ENCODE measurements at regions not wholly inside any gene's neighbourhood (a gene's known extent, or its start where the extent isn't known, plus 50 kb on each side); places are given as distances from the start of the nearest gene placed in this dataset.

DNA sequence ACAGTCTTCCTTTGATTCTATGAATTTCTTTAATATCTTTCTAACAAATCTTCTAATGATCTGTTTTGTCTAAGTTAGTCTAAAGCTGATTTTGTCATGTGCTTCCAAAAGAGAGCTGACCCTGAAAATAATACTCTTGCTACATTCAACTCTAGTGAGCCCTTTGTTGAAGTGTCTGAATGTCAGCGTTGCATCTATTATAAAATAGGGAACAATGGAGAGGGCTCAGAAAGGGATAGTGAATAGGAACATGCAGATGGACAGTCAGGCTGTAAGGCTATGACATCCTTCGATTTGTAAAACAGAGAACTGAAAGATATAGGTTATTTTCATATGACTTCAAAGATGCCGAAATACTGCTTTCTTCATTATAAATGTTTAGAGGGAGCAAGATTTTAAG, 304.5 kb downstream of the GALC start:
- TF ChIP-seq, protein P1, sequence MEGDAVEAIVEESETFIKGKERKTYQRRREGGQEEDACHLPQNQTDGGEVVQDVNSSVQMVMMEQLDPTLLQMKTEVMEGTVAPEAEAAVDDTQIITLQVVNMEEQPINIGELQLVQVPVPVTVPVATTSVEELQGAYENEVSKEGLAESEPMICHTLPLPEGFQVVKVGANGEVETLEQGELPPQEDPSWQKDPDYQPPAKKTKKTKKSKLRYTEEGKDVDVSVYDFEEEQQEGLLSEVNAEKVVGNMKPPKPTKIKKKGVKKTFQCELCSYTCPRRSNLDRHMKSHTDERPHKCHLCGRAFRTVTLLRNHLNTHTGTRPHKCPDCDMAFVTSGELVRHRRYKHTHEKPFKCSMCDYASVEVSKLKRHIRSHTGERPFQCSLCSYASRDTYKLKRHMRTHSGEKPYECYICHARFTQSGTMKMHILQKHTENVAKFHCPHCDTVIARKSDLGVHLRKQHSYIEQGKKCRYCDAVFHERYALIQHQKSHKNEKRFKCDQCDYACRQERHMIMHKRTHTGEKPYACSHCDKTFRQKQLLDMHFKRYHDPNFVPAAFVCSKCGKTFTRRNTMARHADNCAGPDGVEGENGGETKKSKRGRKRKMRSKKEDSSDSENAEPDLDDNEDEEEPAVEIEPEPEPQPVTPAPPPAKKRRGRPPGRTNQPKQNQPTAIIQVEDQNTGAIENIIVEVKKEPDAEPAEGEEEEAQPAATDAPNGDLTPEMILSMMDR (IDR thresholded peaks at IDR 0.05), result no peak
- no peak for TF ChIP-seq POLR2A (IDR thresholded peaks at IDR 0.05; ENCODE audit: low read depth)
